ENCODE measurements at regions not wholly inside any gene's neighbourhood (a gene's known extent, or its start where the extent isn't known, plus 50 kb on each side); places are given as distances from the start of the nearest gene placed in this dataset.

DNA sequence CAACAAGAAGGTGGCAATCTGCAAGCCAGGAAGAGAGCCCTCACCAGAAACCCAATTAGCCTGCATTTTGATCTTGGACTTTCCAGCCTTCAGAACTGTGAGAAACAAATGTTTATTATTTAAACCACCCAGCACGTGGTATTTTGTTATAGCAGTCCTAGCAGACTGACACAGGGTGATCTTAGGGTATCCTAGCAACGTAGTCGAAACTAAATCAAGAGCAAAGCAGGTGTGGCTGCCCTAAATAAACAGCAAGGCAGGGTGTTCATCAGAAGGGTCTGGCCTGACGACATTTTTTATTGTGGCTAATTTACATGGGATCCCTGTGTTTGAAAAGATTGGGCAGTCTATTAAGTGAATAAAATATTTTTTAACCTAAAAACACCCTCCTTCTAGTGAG lies 198.8 kb downstream of the VEGFC start:
- H3K27me3 ChIP-seq (ENCODE audit: control insufficient read depth in 1 of 2, insufficient read depth in 2 of 2, low read length in 2 of 2), result no peaks in the 10 kb centered on the region
- POLR2A ChIA-PET, result no interaction called here
- WGBS (ENCODE audit: low lambda C conversion rate), result 4% methylated on average over 4 of the region's 4 CpGs
- no peaks in the 10 kb centered on the region for H4K20me1 ChIP-seq (ENCODE audit: insufficient read depth, low read length)
- no peaks in the 10 kb centered on the region for H3K4me1 ChIP-seq (ENCODE audit: insufficient read depth, low read length)
- BruUV-seq (replicated peaks), result no TSS peak
- CTCF ChIA-PET (ENCODE audit: low intra/inter-chr PET ratio, low total read pairs), result no interaction called here
- H3K79me2 ChIP-seq (ENCODE audit: insufficient read depth, low read length), result no peaks in the 10 kb centered on the region
- H3K27ac ChIP-seq (ENCODE audit: extremely low read length, insufficient read depth, low read length), result no peak overlapping the region
- no peaks in the 10 kb centered on the region; the same call in 1 of the 2 replicates for H3K9me3 ChIP-seq (ENCODE audit: low read length)
- no peak overlapping the region for H3K4me3 ChIP-seq (replicated peaks in 1 of 3; ENCODE audit: insufficient read depth in 1 of 3, low read depth in 2 of 3, low read length in 3 of 3)
- no peak overlapping the region for H3K9ac ChIP-seq (ENCODE audit: insufficient read depth, low read depth, low read length)
- intact Hi-C loops (cut with micrococcal nuclease; ENCODE audit: unreplicated experiment) (no loop called here), in situ Hi-C loops (cut with HindIII; ENCODE audit: extremely low pct_ligation_motif_present, low pct_unique_long_range_greater_than_20kb) (no loop called here)
- H3K36me3 ChIP-seq (replicated peaks in 1 of 2; ENCODE audit: control insufficient read depth in 1 of 2, insufficient read depth in 2 of 2, low read length in 2 of 2), result no peaks in the 10 kb centered on the region
- TF ChIP-seq GTF2F1 (IDR thresholded peaks at IDR 0.05; ENCODE audit: low read length), result no peak
- TF ChIP-seq RBFOX2 (IDR thresholded peaks at IDR 0.05; ENCODE audit: low read depth, low read length), result no peak
- no peak for TF ChIP-seq HMGA1 (CRISPR knock-in tag; conservative IDR thresholded peaks at IDR 0.05)
- TF ChIP-seq ZNF660 (CRISPR knock-in tag; IDR thresholded peaks at IDR 0.05; ENCODE audit: borderline replicate concordance, low read depth), result no peak
- TF ChIP-seq NR2F2 (IDR thresholded peaks at IDR 0.05; ENCODE audit: borderline replicate concordance, low read depth), result no peak
- no peak for TF ChIP-seq LCORL (IDR thresholded peaks at IDR 0.05)
- TF ChIP-seq LCORL (CRISPR knock-in tag; IDR thresholded peaks at IDR 0.05), result no peak
- no peak overlapping the region for H2AFZ ChIP-seq (ENCODE audit: low read length)
- FAIRE-seq (no peak), DNase-seq (ENCODE audit: low spot score) (no peak), ATAC-seq (no peak)
- H3K4me2 ChIP-seq (ENCODE audit: low read depth, low read length), result no peak overlapping the region

DNA sequence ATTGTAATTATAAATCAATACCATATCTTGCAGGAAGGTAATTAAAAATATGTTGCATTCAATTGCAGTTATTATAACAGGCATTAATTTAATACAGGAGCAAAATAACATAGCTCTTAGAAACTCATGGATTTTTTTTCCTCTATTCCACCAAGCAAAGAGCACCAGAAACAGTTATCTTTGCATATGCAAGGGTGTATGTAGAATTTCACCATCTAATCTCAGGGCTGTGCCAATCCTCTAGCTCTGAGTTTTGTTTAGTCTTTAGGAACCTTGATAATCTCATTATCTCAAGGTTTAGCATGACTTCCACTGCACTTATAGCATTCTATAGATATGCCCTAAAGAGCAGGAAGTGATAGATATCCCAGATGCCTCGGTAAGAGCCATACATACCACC lies 197.5 kb downstream of the VEGFC start:
- Histone ChIP-seq H4K20me1 (ENCODE audit: insufficient read depth, low read length) (no peaks in the 10 kb centered on the region), H3K27me3 (ENCODE audit: control insufficient read depth in 1 of 2, insufficient read depth in 2 of 2, low read length in 2 of 2) (no peaks in the 10 kb centered on the region), H3K9ac (ENCODE audit: insufficient read depth, low read depth, low read length) (no peak overlapping the region), H3K79me2 (ENCODE audit: insufficient read depth, low read length) (no peaks in the 10 kb centered on the region), H3K36me3 (replicated peaks in 1 of 2; ENCODE audit: control insufficient read depth in 1 of 2, insufficient read depth in 2 of 2, low read length in 2 of 2) (no peaks in the 10 kb centered on the region), H2AFZ (ENCODE audit: low read length) (no peak overlapping the region), H3K27ac (ENCODE audit: extremely low read length, insufficient read depth, low read length) (no peak overlapping the region), H3K4me2 (ENCODE audit: low read depth, low read length) (no peak overlapping the region), H3K4me1 (ENCODE audit: insufficient read depth, low read length) (no peaks in the 10 kb centered on the region), H3K9me3 (ENCODE audit: low read length) (no peaks in the 10 kb centered on the region), H3K4me3 (replicated peaks in 1 of 3; ENCODE audit: insufficient read depth in 1 of 3, low read depth in 2 of 3, low read length in 3 of 3) (no peak overlapping the region)
- WGBS (ENCODE audit: low lambda C conversion rate), result 0% methylated on average over 1 of the region's 1 CpG
- TF ChIP-seq ZNF160 (CRISPR knock-in tag; IDR thresholded peaks at IDR 0.05) (no peak), KLF16 (CRISPR knock-in tag; IDR thresholded peaks at IDR 0.05) (no peak), ZNF263 (CRISPR knock-in tag; IDR thresholded peaks at IDR 0.05) (no peak), ZSCAN30 (CRISPR knock-in tag; IDR thresholded peaks at IDR 0.05) (no peak), HOXD1 (CRISPR knock-in tag; IDR thresholded peaks at IDR 0.05) (no peak), NFE2L2 (IDR thresholded peaks at IDR 0.05; ENCODE audit: low read length) (no peak), ZNF776 (CRISPR knock-in tag; IDR thresholded peaks at IDR 0.05) (no peak), U2AF2 (IDR thresholded peaks at IDR 0.05; ENCODE audit: low read depth, low read length) (no peak), ATRX (CRISPR knock-in tag; IDR thresholded peaks at IDR 0.05; ENCODE audit: borderline replicate concordance) (no peak), ZNF816 (CRISPR knock-in tag; IDR thresholded peaks at IDR 0.05; ENCODE audit: borderline replicate concordance) (no peak)
- TF ChIP-seq, protein P1, sequence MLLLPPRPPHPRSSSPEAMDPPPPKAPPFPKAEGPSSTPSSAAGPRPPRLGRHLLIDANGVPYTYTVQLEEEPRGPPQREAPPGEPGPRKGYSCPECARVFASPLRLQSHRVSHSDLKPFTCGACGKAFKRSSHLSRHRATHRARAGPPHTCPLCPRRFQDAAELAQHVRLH (CRISPR knock-in tag; IDR thresholded peaks at IDR 0.05; ENCODE audit: borderline replicate concordance, low read depth), result no peak
- TF ChIP-seq, protein P2, sequence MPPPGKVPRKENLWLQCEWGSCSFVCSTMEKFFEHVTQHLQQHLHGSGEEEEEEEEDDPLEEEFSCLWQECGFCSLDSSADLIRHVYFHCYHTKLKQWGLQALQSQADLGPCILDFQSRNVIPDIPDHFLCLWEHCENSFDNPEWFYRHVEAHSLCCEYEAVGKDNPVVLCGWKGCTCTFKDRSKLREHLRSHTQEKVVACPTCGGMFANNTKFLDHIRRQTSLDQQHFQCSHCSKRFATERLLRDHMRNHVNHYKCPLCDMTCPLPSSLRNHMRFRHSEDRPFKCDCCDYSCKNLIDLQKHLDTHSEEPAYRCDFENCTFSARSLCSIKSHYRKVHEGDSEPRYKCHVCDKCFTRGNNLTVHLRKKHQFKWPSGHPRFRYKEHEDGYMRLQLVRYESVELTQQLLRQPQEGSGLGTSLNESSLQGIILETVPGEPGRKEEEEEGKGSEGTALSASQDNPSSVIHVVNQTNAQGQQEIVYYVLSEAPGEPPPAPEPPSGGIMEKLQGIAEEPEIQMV (CRISPR knock-in tag; IDR thresholded peaks at IDR 0.05; ENCODE audit: low read depth), result no peak
- in situ Hi-C loops (cut with HindIII; ENCODE audit: extremely low pct_ligation_motif_present, low pct_unique_long_range_greater_than_20kb) (no loop called here), intact Hi-C loops (cut with micrococcal nuclease; ENCODE audit: unreplicated experiment) (no loop called here)
- DNase-seq (ENCODE audit: low spot score), result no peak
- ATAC-seq, result no peak
- POLR2A ChIA-PET, result no interaction called here
- FAIRE-seq, result no peak
- BruUV-seq (replicated peaks), result no TSS peak
- CTCF ChIA-PET (ENCODE audit: low intra/inter-chr PET ratio, low total read pairs), result no interaction called here
